Hematopoietic multipotent progenitor cell treated with erythropoietin and hydrocortisone succinate and interleukin-3 and kit ligand, for 17 days (in vitro differentiated cells): ENCODE measurements at regions not wholly inside any gene's neighbourhood (a gene's known extent, or its start where the extent isn't known, plus 50 kb on each side); places are given as distances from the start of the nearest gene placed in this dataset.

ENCODE experiments used
- DNase-seq: peaks from one replicate; pipeline ENCODE4 v3.0.0-alpha.2; 2015; ENCODE audit warnings: low spot score

GRCh38 chr5:144815131-144815530 lies 644.5 kb downstream of the KCTD16 start:
- no peak for DNase-seq

GRCh38 chr5:144812763-144813162 lies 642.1 kb downstream of the KCTD16 start:
- DNase-seq = no peak

GRCh38 chr5:144800169-144800568 lies 629.5 kb downstream of the KCTD16 start:
- DNase-seq = no peak

- DNase-seq = no peak
These were observed 627.9 kb downstream of the KCTD16 start for GRCh38 chr5:144798595-144798994.

GRCh38 chr5:144794922-144795321 lies 624.2 kb downstream of the KCTD16 start:
- no peak for DNase-seq

DNA sequence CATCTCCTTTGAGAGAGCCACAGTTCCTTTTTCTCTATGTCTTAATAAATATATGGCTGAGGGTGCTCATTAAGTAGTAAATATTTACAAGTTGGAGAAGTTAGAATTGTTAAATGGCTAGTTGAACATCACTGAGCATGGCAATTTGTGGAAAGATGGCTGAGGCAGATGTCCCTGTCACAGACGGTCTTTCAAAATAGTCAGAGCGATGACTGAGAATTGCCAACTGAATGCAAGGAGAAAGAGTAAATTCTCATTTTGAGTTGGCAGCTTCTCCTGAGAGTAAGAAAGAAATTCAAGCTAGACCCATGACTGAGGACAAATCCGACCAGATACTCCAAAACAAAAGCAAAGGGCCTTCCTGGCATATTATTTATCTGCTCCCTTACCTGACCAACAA lies 617.9 kb downstream of the KCTD16 start:
- no peak for DNase-seq

DNA sequence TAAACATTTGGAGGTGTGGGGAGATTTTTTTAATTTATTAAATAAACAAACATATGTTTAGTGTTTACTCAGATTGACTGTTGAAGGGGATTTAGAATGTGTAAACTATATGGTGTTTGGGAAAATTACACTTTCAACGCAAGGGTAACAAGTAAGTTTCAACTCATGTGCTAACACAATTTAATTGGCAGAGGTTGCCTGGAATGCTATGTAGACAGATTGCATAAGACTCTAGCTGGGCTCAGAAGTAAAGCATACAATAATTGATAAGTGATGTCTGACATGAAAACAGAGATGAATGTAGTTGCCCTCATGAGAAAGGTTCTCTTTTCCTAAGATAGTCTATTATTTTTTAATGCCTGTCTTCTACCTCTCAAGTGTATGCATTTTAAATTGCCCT lies 617.4 kb downstream of the KCTD16 start:
- DNase-seq = no peak

DNA sequence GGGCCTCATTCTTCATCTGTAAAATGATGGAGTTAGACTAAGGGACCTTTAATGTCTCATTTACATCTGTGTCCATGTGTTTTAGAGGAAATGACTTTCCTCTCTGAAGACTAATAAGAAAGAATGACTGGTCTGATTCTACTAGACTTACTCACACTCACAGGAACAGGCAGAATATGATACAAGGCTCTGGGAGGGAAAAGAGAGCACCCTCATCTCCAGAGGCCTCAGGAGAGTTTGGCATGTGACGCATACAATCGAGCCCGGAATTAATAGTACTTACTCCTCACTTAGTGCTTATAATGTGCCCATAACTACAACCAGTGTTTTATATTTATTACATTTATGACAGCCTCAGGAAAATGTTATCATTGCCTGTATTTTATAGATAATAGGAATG lies 608.7 kb downstream of the KCTD16 start:
- no peak for DNase-seq

GRCh38 chr5:144778561-144778960 lies 607.9 kb downstream of the KCTD16 start:
- DNase-seq = no peak

- DNase-seq = no peak
These were observed 603.5 kb downstream of the KCTD16 start for GRCh38 chr5:144774197-144774596.

DNA sequence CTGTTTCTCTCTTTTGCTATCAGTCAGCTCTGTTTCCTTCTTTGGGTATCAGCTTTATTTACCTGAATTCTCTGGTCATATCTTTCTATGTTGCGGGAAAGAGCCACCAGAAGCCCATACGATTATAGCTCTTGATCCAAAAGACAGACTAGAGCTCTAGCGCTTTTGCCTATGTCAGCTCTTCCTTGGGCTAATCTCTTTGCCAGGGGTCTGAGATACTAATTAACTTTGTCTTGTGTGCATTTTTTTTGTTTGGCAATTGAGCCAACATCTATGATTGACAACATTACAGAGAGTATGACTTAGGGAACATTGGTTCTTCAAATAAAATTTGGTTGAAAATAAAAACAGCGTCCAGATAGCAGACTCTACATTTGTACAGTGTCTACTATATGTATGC lies 603.0 kb downstream of the KCTD16 start:
- DNase-seq = no peak

GRCh38 chr5:144771802-144772201 lies 601.1 kb downstream of the KCTD16 start:
- no peak for DNase-seq

GRCh38 chr5:144742361-144742760 lies 571.7 kb downstream of the KCTD16 start:
- DNase-seq = no peak

GRCh38 chr5:144731786-144732185 lies 561.1 kb downstream of the KCTD16 start:
- DNase-seq = no peak

GRCh38 chr5:144712090-144712489 lies 541.4 kb downstream of the KCTD16 start:
- no peak for DNase-seq

DNA sequence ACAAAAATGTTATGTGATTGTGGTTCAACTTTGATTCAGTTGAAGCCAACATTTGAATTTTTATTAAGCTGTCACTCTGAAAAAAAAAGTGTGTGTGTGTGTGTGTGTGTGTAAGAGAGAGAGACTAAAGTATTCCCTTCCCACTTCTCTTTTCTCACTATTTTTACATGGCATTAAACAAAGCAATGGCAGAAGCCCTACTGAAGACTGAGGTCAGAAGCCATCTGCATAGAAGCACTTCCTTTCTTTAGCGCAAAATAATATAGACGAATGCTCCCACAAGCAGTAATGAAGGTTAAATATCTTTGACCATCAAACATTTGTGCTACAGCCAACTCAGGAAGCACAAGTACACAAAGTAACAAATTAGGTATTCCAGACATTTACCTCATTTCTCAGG lies 540.5 kb downstream of the KCTD16 start:
- DNase-seq = no peak

DNA sequence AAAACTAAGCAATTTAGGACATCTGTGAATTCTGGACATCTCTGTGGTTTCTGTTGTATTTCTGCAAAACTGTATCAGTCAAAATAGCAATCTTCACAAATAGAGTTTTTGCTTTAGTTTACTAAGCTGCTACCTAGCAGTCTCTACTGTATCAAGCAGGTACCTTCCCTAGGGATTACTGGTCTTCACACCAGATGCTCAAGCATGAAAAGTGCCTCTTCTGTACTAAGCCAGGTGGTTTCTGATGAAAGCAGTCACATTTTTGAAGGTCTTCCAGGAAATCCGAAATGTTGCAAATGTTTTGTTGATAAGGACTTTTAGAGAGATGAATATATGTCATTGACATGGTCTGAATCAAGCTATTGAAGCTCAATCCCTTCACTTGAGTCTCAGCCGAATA lies 540.0 kb downstream of the KCTD16 start:
- DNase-seq = no peak

- DNase-seq = no peak
These were observed 533.1 kb downstream of the KCTD16 start for GRCh38 chr5:144703776-144704175.

DNA sequence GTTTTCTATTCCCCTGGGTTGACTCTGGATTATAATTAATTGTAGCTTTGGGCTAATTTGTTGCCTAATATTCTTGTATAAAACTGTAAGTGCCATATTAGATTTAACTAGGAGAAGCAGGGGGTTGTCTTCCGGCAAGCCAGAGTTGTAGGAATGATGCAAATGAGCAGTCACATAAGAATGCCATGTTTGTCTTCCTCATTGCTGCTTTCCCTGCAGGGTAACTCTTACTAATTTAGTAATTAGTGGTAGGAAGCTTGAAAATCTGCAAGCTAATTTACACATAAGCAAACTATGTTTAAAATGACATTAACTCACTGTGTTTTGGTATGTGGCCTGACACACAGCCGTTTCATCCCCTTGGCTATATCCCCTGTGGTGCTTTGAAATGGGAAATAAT lies 527.8 kb downstream of the KCTD16 start:
- DNase-seq = no peak

- no peak for DNase-seq
These were observed 527.2 kb downstream of the KCTD16 start for GRCh38 chr5:144697847-144698262.

DNA sequence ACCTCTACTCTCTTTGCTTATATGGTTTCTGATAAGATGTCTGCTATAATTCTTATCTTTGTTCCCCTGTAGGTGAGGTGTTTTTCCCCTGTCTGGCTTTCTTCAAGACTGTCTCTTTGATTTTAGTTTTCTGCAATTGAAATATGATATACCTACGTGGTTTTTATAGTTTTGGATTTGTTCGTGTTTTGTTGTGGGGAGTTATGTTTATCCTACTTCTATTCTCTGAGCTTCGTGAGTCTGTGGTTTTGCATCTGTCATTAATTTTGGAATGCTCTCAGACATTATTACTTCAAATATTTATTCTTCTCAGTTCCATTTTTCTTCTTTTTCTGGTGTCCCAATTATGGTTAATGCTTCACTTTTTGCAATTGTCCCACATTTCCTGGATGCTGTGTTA lies 521.3 kb downstream of the KCTD16 start:
- DNase-seq = no peak

GRCh38 chr5:144684899-144685298 lies 514.2 kb downstream of the KCTD16 start:
- no peak for DNase-seq

DNA sequence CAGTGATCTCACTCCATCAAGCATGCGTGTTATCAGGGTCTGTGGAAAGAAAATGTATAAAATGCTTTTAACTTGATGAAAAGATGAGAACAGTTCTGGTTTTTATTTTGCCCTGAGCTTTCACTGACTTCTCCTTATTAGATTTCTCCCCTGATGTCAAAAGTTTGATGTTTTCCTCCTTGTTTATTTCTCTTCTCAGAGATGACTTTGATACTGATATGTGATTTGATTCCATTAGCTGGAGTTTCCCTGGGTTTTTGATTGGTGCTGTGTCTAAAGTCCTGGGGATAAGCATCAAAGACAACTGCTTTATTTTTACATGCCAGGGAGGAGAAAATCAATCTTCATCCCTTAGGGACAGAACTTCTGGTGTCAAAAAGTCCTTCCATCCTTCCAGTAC lies 510.0 kb downstream of the KCTD16 start:
- DNase-seq = no peak

DNA sequence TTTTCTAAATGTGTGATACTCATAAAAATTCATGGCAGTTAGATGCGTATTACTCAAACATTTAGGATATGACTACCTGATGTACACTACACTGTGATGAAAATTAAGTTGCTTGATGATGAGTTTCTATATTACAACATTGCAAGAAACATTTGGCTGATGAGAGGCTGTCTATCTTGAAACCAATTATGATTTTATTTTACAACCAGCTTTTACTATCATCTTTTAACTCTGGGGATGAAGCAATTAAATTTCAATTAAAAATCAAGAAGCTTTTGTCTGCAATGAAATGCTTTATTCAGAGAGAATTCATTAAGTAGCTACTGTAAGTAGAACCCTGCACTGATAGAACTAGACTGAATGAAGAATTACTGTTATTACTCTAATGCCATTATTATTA lies 500.4 kb downstream of the KCTD16 start:
- DNase-seq = no peak

DNA sequence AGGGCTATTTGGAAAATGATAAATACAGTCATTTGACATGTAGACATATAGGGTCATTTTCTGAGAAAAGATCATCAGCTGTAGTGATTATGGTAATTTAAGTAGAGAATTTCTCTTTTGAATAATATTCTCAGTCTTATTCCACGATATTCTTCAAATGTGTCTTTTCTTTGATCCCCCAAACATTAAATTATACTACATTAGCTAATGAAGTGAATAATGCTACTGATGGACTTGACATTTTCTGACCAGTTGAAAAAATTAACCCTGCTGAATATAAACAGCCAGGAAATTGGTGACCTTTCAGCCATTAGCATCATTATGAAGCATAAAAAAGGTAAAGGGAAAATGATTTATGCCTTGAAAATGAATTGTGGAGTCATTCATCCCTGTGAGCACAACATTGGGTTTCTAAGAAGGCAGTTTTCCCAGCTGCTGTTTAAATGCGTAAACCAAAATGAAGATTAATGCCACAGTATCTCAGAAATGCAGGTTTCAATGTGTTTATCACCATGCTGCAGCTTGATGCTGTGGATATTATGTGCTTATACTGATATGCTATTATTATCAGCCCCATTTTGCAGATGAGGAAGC lies 489.1 kb downstream of the KCTD16 start:
- no peak for DNase-seq
